ENCODE measurements at regions not wholly inside any gene's neighbourhood (a gene's known extent, or its start where the extent isn't known, plus 50 kb on each side); places are given as distances from the start of the nearest gene placed in this dataset.

DNA sequence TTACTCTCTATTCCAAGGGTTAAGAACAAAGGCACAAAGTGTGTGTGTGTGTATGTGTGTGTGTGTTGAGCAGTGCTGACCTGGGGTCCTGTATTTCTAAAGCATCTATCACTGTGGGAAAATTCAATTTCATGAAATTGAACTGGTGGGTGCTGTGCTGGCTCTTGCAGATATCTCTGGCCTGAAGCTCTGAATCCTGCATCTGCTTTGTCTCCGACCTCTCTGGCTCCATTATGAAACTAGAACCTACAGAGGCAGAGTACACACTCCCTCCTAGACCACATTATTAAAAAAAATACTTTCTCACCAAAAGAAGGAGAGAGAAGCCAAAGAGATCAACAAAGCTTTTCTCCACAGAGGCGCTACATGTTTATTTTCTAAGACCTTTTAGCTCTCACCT, 88.4 kb upstream of the PDE4B start:
- FAIRE-seq: no peak
- no peaks in the 10 kb centered on the region for H3K36me3 Mint-ChIP-seq (ENCODE audit: low read depth, unreplicated experiment)
- TF ChIP-seq, protein P1, sequence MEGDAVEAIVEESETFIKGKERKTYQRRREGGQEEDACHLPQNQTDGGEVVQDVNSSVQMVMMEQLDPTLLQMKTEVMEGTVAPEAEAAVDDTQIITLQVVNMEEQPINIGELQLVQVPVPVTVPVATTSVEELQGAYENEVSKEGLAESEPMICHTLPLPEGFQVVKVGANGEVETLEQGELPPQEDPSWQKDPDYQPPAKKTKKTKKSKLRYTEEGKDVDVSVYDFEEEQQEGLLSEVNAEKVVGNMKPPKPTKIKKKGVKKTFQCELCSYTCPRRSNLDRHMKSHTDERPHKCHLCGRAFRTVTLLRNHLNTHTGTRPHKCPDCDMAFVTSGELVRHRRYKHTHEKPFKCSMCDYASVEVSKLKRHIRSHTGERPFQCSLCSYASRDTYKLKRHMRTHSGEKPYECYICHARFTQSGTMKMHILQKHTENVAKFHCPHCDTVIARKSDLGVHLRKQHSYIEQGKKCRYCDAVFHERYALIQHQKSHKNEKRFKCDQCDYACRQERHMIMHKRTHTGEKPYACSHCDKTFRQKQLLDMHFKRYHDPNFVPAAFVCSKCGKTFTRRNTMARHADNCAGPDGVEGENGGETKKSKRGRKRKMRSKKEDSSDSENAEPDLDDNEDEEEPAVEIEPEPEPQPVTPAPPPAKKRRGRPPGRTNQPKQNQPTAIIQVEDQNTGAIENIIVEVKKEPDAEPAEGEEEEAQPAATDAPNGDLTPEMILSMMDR (IDR thresholded peaks at IDR 0.05; ENCODE audit: insufficient read depth, low read depth, low read length): no peak
- no peak for TF ChIP-seq EZH2 (IDR thresholded peaks at IDR 0.05; ENCODE audit: insufficient read depth, low read length)
- DNase-seq (ENCODE audit: low read depth): no peak
- no peaks in the 10 kb centered on the region for H4K20me1 ChIP-seq (ENCODE audit: insufficient read depth, low read length)
- no peaks in the 10 kb centered on the region for H3K9me3 Mint-ChIP-seq (ENCODE audit: unreplicated experiment)
- H3K4me3 ChIP-seq (ENCODE audit: insufficient read depth, low read depth, low read length): no peak overlapping the region
- H3K4me1 Mint-ChIP-seq (ENCODE audit: low read depth, unreplicated experiment): no peaks in the 10 kb centered on the region
- no peak overlapping the region for H3K27ac ChIP-seq (ENCODE audit: low read depth, low read length)
- H2AFZ ChIP-seq (ENCODE audit: low read depth, low read length): no peak overlapping the region
- no peak overlapping the region for H3K4me2 ChIP-seq (ENCODE audit: low read length)
- H3K9me3 ChIP-seq (ENCODE audit: insufficient read depth, low read depth, low read length): no peaks in the 10 kb centered on the region
- H3K9ac ChIP-seq (ENCODE audit: low read length): no peak overlapping the region
- peaks cover 13% of the 10 kb centered on the region for H3K27me3 Mint-ChIP-seq (ENCODE audit: low read depth, unreplicated experiment)
- H3K4me3 Mint-ChIP-seq (ENCODE audit: unreplicated experiment): no peak overlapping the region
- no peaks in the 10 kb centered on the region for H3K79me2 ChIP-seq (ENCODE audit: insufficient read depth, low read length)
- H3K27me3 ChIP-seq (ENCODE audit: insufficient read depth, low read length): peaks cover 4% of the 10 kb centered on the region
- H3K27ac Mint-ChIP-seq (ENCODE audit: unreplicated experiment): no peak overlapping the region
- no peaks in the 10 kb centered on the region for H3K36me3 ChIP-seq (ENCODE audit: insufficient read depth, low read length)
- no peaks in the 10 kb centered on the region for H3K4me1 ChIP-seq (ENCODE audit: insufficient read depth, low read length)

DNA sequence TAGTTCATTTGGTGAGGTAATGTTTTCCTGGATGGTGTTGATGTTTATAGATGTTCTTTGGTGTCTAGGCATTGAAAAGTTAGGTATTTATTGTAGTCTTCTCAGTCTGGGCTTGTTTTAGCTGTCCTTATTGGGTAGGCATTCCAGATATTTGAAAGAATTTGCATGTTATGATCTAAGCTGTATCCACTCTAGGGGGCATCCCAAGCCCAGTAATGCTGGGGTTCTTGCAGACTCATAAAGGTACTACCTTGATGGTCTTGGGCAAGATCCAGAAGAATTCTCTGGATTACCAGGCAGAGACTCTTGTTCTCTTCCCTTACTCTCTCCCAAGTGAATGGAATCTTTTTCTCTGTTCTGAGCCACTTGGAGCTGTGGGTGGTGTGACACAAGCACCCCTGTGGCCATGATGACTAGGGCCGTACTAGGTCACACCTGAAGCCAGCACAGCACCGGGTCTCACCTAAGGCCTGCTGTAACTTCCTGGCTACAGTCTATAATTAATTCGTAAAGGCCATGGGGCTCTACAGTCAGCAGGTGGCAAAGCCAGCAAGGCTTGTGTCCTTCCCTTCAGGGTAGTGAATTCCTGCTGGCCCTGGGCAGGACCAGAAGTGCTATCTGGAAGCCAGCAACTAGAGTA, 74.8 kb upstream of the PDE4B start:
- no peak overlapping the region for H3K27ac Mint-ChIP-seq (ENCODE audit: unreplicated experiment)
- TF ChIP-seq, protein P1 (IDR thresholded peaks at IDR 0.05; ENCODE audit: insufficient read depth, low read depth, low read length): peak; percentile 13
- no peak for TF ChIP-seq EZH2 (IDR thresholded peaks at IDR 0.05; ENCODE audit: insufficient read depth, low read length)
- peak; percentile 24 for DNase-seq (ENCODE audit: low read depth)

DNA sequence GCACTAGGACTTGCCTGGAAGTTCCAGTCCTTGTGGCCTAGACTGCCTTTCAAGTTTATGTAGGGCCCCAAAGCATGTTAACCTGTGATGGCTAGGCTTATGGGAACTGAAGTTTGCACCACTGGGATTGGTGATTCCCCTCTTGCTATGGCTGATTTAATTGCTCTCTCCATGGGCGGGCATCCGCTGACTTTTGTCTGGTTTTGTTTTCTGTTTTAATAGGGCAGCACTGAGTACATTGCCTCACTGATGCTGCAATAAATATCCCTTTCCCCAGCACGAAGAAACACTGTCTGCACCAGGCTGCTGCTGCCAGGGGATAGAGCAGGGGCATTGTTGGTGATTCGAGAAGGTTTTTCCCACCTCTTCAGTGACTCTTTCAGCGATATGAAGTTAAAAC, 73.3 kb upstream of the PDE4B start:
- Histone ChIP-seq H3K27me3 (ENCODE audit: insufficient read depth, low read length) (no peaks in the 10 kb centered on the region), H3K9me3 (ENCODE audit: insufficient read depth, low read depth, low read length) (no peaks in the 10 kb centered on the region), H3K9ac (ENCODE audit: low read length) (no peak overlapping the region), H4K20me1 (ENCODE audit: insufficient read depth, low read length) (no peaks in the 10 kb centered on the region), H3K27ac (ENCODE audit: low read depth, low read length) (no peak overlapping the region), H2AFZ (ENCODE audit: low read depth, low read length) (no peak overlapping the region), H3K4me2 (ENCODE audit: low read length) (no peak overlapping the region), H3K36me3 (ENCODE audit: insufficient read depth, low read length) (no peaks in the 10 kb centered on the region), H3K79me2 (ENCODE audit: insufficient read depth, low read length) (no peaks in the 10 kb centered on the region), H3K4me1 (ENCODE audit: insufficient read depth, low read length) (no peaks in the 10 kb centered on the region), H3K4me3 (ENCODE audit: insufficient read depth, low read depth, low read length) (no peak overlapping the region)
- TF ChIP-seq, protein P1 (IDR thresholded peaks at IDR 0.05; ENCODE audit: insufficient read depth, low read depth, low read length): no peak
- no peak for TF ChIP-seq EZH2 (IDR thresholded peaks at IDR 0.05; ENCODE audit: insufficient read depth, low read length)
- Mint-ChIP-seq H3K36me3 (ENCODE audit: low read depth, unreplicated experiment) (no peaks in the 10 kb centered on the region), H3K27me3 (ENCODE audit: low read depth, unreplicated experiment) (no peaks in the 10 kb centered on the region), H3K9me3 (ENCODE audit: unreplicated experiment) (no peaks in the 10 kb centered on the region), H3K27ac (ENCODE audit: unreplicated experiment) (no peak overlapping the region), H3K4me3 (ENCODE audit: unreplicated experiment) (no peak overlapping the region), H3K4me1 (ENCODE audit: low read depth, unreplicated experiment) (no peaks in the 10 kb centered on the region)
- DNase-seq (ENCODE audit: low read depth): no peak
- FAIRE-seq: no peak

More for the DNA sequence above, 74.8 kb upstream of the PDE4B start:
- Histone ChIP-seq H3K4me2 (ENCODE audit: low read length) (no peak overlapping the region), H3K27me3 (ENCODE audit: insufficient read depth, low read length) (no peaks in the 10 kb centered on the region), H3K79me2 (ENCODE audit: insufficient read depth, low read length) (no peaks in the 10 kb centered on the region), H3K9ac (ENCODE audit: low read length) (no peak overlapping the region), H3K36me3 (ENCODE audit: insufficient read depth, low read length) (no peaks in the 10 kb centered on the region), H2AFZ (ENCODE audit: low read depth, low read length) (no peak overlapping the region), H3K27ac (ENCODE audit: low read depth, low read length) (no peak overlapping the region), H3K4me3 (ENCODE audit: insufficient read depth, low read depth, low read length) (no peak overlapping the region), H3K9me3 (ENCODE audit: insufficient read depth, low read depth, low read length) (no peaks in the 10 kb centered on the region), H3K4me1 (ENCODE audit: insufficient read depth, low read length) (no peaks in the 10 kb centered on the region), H4K20me1 (ENCODE audit: insufficient read depth, low read length) (no peaks in the 10 kb centered on the region)
- no peak overlapping the region for H3K4me3 Mint-ChIP-seq (ENCODE audit: unreplicated experiment)
- no peak for FAIRE-seq
- H3K27me3 Mint-ChIP-seq (ENCODE audit: low read depth, unreplicated experiment): no peaks in the 10 kb centered on the region
- no peaks in the 10 kb centered on the region for H3K4me1 Mint-ChIP-seq (ENCODE audit: low read depth, unreplicated experiment)
- no peaks in the 10 kb centered on the region for H3K9me3 Mint-ChIP-seq (ENCODE audit: unreplicated experiment)
- no peaks in the 10 kb centered on the region for H3K36me3 Mint-ChIP-seq (ENCODE audit: low read depth, unreplicated experiment)

Measured in astrocyte (in vitro differentiated cells and primary cell).